Ishikawa (cell line): ENCODE measurements at regions not wholly inside any gene's neighbourhood (a gene's known extent, or its start where the extent isn't known, plus 50 kb on each side); places are given as distances from the start of the nearest gene placed in this dataset.

ENCODE experiments used
- CEBPB ChIP-seq: IDR thresholded peaks from 2 replicates; pipeline ENCODE4 v1.6.1; 2012
- CREB1 ChIP-seq: IDR thresholded peaks from 2 replicates; pipeline ENCODE4 v1.6.1; 2012; ENCODE audit warnings: low read depth
- EGR1 ChIP-seq: IDR thresholded peaks from 2 replicates; pipeline ENCODE4 v1.6.1; 2012
- EP300 ChIP-seq: IDR thresholded peaks from 2 replicates; pipeline ENCODE4 v1.6.1; 2012; ENCODE audit warnings: borderline replicate concordance
- FOXM1 ChIP-seq: IDR thresholded peaks from 2 replicates; pipeline ENCODE4 v1.6.1; 2012; ENCODE audit warnings: low read depth, borderline replicate concordance
- RAD21 ChIP-seq: IDR thresholded peaks from 2 replicates; pipeline ENCODE4 v1.6.1; 2012; ENCODE audit warnings: low read depth
- TAF1 ChIP-seq: IDR thresholded peaks from 2 replicates; pipeline ENCODE4 v1.6.1; 2012; ENCODE audit warnings: low read depth, mild to moderate bottlenecking
- TCF12 ChIP-seq: IDR thresholded peaks from 2 replicates; pipeline ENCODE4 v1.6.1; 2012; ENCODE audit warnings: low read depth
- TEAD4 ChIP-seq: IDR thresholded peaks from 2 replicates; pipeline ENCODE4 v1.6.1; 2012
- YY1 ChIP-seq: IDR thresholded peaks from 2 replicates; pipeline ENCODE4 v1.6.1; 2012; ENCODE audit warnings: low read depth
- ZBTB7A ChIP-seq: IDR thresholded peaks from 2 replicates; pipeline ENCODE4 v1.6.1; 2012; ENCODE audit warnings: low read depth
- TF ChIP-seq, protein P1 (sequence below): IDR thresholded peaks from 2 replicates; pipeline ENCODE4 v1.6.1; 2012; ENCODE audit warnings: low read depth, mild to moderate bottlenecking
- TF ChIP-seq, protein P2 (sequence below): IDR thresholded peaks from 2 replicates; pipeline ENCODE4 v1.6.1; 2012
- TF ChIP-seq, protein P3 (sequence below): IDR thresholded peaks from 2 replicates; pipeline ENCODE4 v1.6.1; 2012

DNA sequence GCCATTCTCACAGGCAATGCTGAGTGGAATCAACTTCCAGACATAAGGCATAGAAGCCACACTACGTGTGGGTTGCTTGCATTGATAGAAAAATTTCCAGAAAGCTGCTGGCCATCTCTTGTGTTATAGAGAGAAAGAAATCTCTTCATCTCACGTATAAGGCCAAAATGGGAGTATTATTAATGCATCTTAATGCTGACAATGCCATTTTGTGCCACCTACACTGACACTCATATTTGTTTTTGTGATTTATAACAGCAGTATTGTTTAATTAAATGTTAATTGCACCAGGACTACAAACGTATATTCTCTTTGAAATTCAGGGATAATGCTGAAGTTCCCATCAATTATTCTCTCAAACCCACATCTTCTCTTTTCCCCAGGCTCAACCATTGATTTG is 56.1 kb upstream of the TMEM132D start:
- TF ChIP-seq EP300 (no peak), EGR1 (no peak), YY1 (no peak), RAD21 (no peak), TAF1 (no peak), ZBTB7A (no peak), TEAD4 (no peak), TCF12 (no peak), CREB1 (no peak), CEBPB (no peak), FOXM1 (no peak)
- TF ChIP-seq, protein P1, sequence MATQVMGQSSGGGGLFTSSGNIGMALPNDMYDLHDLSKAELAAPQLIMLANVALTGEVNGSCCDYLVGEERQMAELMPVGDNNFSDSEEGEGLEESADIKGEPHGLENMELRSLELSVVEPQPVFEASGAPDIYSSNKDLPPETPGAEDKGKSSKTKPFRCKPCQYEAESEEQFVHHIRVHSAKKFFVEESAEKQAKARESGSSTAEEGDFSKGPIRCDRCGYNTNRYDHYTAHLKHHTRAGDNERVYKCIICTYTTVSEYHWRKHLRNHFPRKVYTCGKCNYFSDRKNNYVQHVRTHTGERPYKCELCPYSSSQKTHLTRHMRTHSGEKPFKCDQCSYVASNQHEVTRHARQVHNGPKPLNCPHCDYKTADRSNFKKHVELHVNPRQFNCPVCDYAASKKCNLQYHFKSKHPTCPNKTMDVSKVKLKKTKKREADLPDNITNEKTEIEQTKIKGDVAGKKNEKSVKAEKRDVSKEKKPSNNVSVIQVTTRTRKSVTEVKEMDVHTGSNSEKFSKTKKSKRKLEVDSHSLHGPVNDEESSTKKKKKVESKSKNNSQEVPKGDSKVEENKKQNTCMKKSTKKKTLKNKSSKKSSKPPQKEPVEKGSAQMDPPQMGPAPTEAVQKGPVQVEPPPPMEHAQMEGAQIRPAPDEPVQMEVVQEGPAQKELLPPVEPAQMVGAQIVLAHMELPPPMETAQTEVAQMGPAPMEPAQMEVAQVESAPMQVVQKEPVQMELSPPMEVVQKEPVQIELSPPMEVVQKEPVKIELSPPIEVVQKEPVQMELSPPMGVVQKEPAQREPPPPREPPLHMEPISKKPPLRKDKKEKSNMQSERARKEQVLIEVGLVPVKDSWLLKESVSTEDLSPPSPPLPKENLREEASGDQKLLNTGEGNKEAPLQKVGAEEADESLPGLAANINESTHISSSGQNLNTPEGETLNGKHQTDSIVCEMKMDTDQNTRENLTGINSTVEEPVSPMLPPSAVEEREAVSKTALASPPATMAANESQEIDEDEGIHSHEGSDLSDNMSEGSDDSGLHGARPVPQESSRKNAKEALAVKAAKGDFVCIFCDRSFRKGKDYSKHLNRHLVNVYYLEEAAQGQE: no peak
- TF ChIP-seq, protein P2, sequence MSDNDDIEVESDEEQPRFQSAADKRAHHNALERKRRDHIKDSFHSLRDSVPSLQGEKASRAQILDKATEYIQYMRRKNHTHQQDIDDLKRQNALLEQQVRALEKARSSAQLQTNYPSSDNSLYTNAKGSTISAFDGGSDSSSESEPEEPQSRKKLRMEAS: no peak
- TF ChIP-seq, protein P3, sequence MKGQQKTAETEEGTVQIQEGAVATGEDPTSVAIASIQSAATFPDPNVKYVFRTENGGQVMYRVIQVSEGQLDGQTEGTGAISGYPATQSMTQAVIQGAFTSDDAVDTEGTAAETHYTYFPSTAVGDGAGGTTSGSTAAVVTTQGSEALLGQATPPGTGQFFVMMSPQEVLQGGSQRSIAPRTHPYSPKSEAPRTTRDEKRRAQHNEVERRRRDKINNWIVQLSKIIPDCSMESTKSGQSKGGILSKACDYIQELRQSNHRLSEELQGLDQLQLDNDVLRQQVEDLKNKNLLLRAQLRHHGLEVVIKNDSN: no peak
